HG02885 (cell line): ENCODE measurements at regions not wholly inside any gene's neighbourhood (a gene's known extent, or its start where the extent isn't known, plus 50 kb on each side); places are given as distances from the start of the nearest gene placed in this dataset.
"Not testable (repeated sequence)": the region's sequence is repeated elsewhere in the genome, so short reads cannot be mapped to it uniquely, and the experiment has no call there.

Source experiments
- ATAC-seq: cut with Tn5 transposase; IDR thresholded peaks from one replicate; pipeline ENCODE4 v1.9.1; 2021; ENCODE audit warnings: mild to moderate bottlenecking; ENCODE audit not compliant: unreplicated experiment, poor library complexity

DNA sequence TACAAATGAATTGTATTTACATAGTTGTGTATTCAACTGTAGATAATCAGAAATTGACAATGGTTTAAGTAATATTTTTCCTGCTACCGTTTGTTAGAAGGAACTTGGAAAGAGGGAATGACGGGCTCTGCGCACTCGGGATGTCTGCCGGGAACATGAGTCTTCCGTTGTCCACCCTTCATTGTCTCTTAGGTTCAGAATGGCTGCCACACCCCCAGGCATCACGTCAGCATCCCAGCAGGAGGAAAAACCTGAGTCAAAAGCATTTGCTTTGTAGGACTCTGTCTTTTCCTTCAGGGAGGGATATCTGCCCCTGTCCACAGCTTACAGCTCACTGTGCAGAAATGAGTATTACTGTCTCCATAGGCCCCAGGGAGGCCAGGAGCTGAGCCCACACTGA is 331.2 kb downstream of the THBS2 start:
- no peak for ATAC-seq

DNA sequence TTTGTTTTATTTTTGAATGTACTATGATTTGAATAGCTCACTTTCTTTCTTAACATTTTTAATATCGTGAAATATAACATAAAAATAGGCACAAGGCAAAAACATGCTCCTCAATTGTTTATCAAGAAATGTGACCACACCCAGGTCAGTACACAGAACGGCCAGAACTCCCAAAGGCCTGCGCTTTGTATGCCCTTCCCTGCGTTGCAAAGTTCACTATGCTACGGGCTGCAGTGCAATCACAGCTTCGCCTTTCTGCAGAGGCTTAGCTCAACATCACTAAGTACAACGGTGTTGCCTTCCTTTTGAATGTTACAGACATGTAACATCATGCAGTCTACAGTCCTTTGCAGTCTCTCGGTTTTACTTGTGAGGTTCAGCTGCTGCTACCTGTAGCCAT is 333.4 kb downstream of the THBS2 start:
- no peak for ATAC-seq

DNA sequence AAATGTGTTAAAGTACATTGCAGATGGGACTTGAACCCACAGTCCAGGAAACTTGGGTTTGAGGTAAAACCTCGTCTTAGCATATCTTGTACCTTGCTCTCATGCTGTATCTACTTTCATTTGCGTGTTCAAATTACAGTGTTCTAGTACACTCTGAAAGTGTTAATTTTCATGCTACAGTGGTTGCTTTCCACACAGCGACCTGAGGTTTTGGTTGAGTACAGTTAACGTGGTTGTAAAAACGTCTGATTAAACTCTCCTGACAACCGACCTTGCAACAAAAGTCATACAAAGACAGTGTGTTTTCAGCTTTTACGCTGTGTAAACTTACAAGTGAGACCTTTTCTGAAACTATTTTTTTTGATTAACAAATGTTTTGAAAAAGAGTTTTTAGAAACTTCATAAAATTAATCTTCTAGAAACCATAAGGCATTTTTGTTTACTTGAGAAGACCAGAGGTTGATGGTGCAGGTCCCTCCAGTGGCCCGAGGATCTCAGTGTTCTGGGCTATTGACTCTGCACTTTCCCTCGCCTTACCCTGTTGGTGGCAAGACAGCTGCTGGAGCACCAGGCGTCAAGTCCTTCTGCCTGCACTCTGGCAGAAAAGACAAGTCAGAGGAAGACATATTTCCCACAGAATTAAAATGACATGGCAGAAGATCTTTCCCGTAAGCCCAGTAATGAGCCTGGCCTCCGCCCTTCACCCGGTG is 334.0 kb downstream of the THBS2 start:
- no peak for ATAC-seq

DNA sequence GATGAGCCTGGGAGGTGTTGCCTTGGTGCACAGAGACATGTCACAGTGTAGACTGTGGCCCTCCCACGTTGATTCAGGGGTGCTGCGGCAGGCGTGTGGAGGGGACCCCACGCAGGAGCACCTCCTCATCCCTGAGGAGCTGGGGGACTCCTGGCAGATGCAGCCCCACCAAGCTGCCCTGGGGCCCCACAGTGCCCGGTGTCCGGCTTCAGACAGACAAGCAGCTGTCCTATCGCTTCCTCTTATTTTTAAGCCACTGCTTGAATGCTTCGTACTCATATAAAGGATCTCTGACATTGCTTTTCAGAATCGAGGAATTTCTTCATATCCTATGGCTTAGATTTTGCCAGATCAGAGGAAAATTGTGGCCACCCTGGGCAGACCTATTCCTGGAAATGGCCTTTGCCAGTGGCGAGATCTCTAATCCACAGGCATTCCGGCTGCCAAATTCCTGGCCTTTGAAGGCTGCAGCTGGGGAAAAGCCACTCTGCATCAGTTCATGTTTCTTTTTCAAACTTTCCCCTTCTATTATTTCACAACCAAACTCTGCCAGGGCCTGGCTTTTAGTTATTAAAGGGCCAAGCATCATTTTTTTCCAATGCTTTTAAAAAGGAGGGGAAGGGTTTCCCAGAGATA is 337.0 kb downstream of the THBS2 start:
- ATAC-seq, result no peak

DNA sequence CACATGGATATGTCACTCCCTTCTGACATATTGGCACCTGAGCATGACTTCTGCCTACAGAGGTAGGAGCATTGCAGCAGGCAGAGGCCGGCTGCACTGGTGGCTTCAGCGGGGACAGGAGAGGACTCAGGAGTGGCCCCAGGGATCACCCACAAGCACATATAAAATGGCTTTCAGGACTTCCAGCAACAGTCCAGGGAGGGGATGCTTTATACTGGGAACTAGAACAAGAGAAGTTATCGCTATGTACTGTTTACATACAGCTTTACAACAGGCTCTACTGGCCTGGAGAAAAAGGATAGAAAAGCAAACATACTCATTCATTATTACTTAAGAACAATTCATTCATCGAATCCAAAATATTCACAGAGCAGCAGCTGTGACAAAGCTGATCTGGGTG is 337.8 kb downstream of the THBS2 start:
- no peak for ATAC-seq

DNA sequence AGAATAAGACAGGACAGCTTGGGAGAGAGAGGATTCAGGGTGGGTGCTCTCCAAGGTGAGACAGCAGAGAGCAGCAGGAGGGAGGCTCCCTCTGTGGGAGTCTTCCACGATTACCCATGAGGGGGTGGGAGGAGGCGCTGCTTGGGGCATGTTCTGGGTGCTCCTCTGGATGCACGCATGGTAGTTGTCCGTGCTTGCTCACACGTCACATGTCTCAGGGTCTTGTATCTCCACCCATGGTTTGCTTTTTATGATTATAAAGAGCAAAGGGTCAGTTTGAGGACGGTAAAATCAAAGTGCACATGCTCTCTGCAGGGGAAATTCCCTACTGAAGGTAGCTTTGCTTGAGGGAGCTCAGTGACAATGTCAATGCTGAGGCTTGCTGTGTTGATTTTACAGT is 338.4 kb downstream of the THBS2 start:
- ATAC-seq, result no peak

DNA sequence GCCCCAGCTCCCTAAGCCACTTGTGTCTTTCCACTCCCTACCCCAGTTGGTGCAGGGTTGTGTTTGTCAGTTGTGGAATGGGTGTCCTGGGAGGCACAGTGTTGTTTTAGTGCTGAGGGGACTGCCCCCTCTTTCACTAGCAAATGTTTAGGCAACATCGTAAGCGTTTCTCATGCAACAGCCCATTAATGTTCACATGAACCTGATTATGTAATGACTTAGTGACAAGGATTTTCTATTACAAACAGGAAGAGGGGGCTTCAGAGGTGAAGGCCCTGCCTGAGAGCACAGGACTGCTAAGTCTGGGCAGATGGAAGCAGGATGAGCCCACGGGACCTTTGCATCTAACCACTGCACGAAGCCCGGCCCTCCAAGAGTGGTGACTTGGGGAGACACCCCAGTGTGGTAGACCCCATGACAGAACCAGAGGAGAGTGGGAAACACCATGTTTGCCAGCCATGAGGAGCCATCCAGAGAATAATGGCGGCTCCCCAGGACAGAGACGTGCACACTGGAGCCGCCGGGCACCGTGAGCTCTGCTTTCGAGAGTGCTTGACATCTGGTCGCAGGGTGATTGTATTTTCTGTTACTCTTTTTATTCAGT is 339.7 kb downstream of the THBS2 start:
- no peak for ATAC-seq

DNA sequence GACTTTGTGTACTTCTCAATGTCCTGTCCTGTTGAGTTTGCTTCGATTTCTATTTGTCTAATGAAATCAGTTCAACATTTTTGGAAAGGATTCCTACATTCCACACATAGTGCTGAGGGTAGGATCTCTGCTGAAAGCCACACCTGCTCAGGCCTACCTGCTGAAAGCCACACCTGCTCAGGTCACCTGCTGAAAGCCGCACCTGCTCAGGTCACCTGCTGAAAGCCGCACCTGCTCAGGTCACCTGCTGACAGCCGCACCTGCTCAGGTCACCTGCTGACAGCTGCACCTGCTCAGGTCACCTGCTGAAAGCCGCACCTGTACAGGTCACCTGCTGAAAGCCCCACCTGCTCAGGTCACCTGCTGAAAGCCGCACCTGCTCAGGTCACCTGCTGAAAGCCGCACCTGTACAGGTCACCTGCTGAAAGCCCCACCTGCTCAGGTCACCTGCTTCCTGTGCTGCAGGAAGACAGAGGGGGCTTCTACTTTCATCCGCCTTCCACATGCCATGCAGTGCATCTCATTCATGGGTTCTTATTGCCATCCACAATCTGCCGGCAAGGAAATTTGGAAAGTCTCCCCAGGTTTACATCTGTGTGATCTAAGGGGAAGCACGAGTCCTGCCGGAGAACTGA is 340.3 kb downstream of the THBS2 start:
- not testable (repeated sequence) for ATAC-seq

DNA sequence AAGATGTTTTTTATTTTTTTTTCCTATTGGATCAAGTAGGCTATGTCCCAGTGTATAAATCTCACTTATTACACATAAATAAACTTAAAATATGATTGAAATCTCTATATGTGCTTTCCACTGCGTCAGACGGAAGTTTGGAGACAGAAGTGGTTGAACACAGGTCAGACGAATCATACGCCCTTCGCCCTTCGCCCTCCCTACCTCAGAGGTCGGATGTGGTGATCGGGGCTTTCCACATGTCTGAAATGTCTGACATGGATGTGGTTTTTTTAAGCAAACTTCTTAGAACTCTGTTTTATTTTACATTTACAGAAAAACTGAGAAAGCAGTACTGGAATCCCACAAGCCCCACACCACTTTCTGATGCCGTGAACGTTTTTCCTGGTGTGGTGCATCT is 344.4 kb downstream of the THBS2 start:
- ATAC-seq, result no peak

DNA sequence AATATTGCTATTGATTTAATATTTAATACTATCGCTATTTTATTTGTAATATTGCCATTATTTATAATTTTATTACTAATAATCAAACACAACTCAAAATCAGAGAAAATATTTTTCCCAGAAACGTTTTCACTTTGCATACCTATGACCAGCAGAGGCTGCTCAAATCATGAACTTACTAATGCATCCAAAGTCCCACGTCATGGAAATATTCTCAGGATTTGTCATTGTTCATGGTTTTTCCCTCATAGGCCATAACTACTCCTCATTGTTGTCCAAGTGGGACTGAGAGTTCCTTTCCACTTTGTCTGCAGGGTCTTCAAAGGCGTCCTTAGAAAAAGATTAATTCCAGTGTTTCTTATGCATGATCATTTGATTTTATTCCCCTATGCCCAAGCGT is 344.8 kb downstream of the THBS2 start:
- no peak for ATAC-seq

DNA sequence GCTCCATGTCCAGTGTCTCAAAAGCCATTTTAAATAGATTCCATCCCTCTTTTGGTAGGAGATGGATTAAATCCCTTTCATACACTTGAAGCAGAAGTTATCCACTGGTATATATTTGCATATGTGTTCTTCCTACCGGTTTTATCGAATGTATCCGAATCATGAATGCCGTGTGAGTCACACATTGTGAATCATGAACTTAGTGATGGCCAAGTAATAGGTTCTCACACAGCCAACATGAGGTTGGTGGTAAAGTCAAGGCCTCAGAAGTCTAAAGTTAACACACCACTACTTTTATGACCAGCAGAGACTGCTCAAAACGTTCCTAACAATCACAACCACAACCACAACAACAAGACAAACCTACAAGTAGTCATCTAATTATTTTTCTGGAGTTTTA is 345.5 kb downstream of the THBS2 start:
- no peak for ATAC-seq

DNA sequence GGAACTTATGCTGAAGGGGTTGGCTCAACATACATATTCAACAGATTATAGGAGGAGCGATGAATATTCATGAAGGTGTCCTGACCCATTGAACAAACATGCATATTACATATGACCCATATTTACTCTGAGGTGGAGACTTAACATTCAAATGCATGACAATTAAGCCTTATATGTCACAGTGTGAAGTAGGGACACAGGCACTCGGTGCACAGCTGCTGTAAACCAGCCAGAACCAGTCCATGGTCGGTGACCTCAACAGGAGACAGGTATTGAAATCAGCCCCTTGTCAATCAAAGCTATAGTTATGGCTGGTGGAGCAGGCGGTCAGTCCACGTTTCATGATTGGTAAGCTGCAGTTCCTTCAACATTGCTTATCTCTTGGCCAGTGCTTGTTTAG is 347.3 kb downstream of the THBS2 start:
- ATAC-seq, result no peak

DNA sequence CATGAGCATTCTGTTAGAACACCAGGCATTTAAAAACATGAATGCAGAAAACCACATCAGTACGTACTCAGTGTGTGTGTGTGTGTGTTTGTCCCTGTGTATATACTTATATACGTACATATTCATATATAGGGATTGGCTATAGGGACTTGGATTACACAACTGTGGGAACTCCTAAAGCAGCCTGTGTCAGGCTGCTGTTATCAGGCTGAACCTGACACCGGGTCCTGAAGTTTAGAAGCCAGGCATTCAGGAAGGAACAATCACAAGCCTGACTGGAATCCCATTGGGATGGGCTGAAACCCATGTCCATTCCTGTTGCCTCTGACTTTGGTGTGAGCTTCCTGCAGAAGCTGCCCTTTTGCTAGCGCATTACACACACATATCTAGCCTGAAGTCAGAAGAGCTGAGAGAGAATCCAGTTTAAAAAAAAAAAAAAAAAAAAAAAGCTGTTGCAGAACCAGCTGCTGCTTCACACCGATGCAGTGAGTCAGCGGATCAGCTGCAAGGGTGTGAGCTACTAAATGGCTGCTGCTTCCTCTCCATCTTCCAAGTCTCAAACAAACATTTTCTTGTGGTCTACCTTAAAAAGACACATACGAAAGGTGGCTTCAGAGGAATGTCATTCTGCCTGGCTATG is 348.1 kb downstream of the THBS2 start:
- ATAC-seq, result no peak

DNA sequence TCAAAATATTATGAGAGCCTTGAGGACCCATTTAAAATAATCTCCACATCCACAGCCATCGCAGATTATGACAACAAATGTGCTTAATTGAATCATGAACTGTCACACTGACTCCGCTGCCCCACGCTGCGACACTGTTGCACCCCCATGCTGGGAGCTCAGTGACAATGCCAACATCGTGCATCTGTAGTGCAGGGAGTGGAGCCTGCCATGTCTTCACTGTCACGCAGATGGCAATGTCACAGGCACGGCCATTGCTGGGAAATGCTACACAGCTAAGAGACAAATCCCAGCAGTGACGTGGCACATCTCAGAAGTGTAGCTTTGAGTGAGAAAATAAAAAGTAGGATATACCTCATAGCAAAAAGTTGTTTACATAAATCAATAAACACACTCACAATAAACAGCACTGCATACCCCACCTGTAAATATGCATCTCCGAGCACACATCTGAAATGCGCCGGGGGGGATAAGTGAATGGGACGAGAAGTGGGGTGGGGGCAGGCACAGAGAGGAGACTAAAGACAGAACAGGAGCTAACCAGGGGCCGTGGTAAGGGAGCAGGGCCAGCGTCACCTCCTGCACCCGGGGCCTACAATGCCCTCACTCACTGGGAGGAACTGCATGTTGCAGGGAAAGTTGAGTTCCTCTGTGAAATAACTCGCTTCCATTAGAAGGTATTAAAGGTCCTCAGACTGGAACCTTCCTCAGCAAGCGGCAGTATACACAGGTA is 349.9 kb downstream of the THBS2 start:
- no peak for ATAC-seq

DNA sequence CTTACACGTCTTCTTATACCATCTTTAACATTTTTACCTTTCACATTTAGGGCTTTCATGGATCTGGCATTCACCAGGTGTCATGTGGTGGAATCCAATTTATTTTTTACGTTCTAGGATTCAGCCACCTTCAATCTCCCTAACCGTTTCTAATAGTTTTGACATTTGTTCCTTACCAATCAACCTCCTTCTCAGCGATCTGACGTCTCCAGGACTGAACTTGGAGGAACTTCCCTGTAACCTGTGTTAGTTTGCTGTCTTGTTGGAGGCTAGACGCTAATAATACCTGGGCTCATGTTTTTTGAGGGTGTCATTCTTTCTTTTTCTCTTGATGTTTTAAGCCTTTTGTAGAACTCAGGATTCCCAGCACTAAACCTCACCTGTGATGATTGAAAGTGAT is 351.6 kb downstream of the THBS2 start:
- no peak for ATAC-seq

DNA sequence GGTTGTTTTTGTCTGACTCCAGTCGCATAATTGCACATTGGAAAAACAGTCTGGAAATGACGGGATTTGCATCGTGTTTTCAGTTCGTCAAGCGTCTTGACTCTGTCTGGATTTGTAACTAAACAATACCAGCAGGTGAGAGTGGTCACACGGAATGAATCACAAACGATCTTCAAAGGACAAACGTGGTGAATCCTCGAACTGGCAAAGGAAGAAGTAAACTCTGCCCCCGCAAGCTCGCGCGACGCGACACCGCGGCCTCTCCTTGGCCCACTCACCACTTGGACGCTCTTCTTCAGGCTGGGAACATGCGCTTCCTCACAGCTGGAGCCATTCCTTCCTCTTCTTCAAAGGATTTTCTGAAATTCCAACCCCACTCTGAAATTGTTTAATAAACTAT is 352.6 kb downstream of the THBS2 start:
- no peak for ATAC-seq

DNA sequence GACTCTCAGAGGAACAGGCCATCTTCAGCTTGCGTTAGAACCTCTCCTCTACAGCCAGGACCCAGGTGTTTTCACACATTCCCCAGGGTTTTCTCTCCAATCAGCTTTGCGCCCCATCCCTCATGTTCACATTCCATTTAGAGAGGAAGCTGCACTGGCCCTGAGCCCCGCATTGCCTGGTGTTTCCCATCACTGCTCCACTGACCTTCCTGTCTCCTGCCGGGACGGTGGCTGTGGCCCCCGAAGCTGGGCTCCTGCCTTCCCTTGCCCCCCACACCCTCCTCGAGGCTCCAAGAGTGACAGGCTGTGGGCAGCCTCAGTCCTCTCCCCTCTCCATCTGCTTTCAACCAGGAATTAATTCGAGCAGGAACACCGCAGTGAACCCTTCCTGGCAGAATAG is 357.3 kb downstream of the THBS2 start:
- ATAC-seq, result no peak

DNA sequence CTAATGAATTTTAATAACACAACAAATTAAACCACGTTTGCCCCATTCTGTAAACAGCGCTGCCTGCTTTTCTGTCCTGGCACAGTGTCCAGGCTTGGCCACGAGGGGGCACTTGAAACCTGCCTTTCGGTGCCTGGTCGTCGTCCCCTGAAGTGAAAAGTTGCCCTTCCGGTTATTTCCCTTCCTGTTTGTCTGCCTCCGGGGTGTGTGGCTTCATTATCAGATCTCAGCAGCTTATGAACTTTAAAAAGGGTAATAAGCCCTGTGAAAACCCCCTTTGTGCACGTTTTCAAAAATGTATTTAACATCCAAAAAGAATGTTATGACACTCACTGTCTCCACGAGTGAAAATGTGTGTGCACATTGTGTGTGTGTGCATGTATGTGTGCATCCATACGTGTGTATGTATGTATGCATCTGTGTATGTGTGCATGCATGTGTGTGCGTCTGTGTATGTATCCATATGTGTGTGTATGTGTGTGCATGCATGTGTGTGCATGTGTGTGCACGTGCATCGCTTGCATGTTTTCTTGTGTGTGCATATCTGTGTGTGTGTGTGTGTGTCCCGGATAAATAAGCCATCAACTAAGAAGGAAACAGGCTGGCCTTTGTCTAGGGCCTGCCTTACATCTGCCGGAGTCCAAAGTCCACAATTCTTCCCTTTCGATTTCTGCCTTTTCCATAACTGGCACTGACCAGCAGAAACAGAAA is 358.4 kb downstream of the THBS2 start:
- ATAC-seq, result peak; percentile 98

DNA sequence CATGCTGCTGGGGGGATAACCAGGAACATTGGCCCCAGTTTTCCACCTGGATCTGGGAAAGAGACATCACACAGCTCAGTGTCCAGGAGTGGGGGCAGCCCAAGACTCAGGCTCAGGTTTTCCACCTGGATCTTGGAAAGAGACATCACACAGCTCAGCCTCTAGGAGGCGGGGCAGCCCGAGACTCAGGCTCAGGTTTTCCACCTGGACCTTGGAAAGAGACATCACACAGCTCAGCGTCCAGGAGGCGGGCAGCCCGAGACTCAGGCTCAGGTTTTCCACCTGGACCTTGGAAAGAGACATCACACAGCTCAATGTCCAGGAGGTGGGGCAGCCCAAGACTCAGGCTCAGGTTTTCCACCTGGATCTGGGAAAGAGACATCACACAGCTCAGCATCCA is 361.6 kb downstream of the THBS2 start:
- no peak for ATAC-seq

DNA sequence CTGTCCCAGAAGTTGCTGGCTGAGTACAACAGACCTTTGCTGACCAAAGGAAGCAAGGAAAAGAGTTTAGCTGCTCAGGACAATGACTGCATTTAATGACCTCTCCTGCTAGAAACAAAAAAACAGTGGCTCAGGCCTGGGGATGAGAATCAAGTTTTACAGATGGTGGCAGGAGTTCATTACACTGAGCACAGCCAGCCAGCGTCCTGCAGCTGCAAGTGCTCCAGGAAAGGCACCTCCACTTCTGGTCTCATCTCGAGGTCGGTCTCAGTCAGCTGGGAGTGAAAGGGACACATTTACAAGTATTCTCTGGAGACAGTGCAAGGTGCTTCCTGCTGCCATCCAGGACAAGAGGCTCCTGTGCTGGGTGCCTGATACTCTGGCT is 362.7 kb downstream of the THBS2 start:
- ATAC-seq, result no peak
